ENCODE measurements at regions not wholly inside any gene's neighbourhood (a gene's known extent, or its start where the extent isn't known, plus 50 kb on each side); places are given as distances from the start of the nearest gene placed in this dataset.

DNA sequence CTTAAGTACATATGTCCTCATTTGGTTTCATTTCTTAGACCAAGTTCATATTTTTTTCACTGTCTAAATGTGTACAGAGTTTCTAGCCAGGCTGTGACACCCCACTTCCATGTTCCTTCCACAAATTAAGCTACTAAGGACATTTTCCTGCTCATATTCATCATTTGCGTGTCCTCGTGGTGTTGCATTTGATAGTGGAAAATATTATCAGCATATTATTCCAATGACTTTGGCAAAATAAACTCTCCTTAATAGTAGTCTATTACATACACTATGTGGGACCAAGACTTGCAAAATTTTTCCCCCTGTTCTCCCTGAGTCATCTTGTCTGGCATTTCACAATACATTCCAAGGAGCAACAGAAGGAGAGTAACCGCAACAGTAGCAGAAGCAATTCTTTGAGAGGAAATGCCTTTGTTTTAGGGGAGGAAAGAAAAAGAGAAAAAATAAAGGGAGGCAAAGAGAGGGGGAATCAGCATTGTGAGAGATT lies 599.2 kb downstream of the COL12A1 start:
- TF ChIP-seq, protein P1, sequence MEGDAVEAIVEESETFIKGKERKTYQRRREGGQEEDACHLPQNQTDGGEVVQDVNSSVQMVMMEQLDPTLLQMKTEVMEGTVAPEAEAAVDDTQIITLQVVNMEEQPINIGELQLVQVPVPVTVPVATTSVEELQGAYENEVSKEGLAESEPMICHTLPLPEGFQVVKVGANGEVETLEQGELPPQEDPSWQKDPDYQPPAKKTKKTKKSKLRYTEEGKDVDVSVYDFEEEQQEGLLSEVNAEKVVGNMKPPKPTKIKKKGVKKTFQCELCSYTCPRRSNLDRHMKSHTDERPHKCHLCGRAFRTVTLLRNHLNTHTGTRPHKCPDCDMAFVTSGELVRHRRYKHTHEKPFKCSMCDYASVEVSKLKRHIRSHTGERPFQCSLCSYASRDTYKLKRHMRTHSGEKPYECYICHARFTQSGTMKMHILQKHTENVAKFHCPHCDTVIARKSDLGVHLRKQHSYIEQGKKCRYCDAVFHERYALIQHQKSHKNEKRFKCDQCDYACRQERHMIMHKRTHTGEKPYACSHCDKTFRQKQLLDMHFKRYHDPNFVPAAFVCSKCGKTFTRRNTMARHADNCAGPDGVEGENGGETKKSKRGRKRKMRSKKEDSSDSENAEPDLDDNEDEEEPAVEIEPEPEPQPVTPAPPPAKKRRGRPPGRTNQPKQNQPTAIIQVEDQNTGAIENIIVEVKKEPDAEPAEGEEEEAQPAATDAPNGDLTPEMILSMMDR (IDR thresholded peaks at IDR 0.05): no peak
- TF ChIP-seq POLR2A (IDR thresholded peaks at IDR 0.05): no peak

Data from upper lobe of left lung (tissue), 4 donors.